ENCODE measurements at regions not wholly inside any gene's neighbourhood (a gene's known extent, or its start where the extent isn't known, plus 50 kb on each side); places are given as distances from the start of the nearest gene placed in this dataset.

GRCh38 chr3:139258276-139258675, 85.5 kb upstream of the MRPS22 start:
- no peaks in the 10 kb centered on the region for H3K36me3 Mint-ChIP-seq
- POLR2A ChIA-PET = no interaction called here
- TF ChIP-seq SOX15 (CRISPR knock-in tag; IDR thresholded peaks at IDR 0.05) (no peak), NR1H2 (CRISPR knock-in tag; IDR thresholded peaks at IDR 0.05) (no peak), SP1 (CRISPR knock-in tag; conservative IDR thresholded peaks at IDR 0.05) (no peak), GABPB1 (CRISPR knock-in tag; IDR thresholded peaks at IDR 0.05) (no peak), RELA (CRISPR knock-in tag; IDR thresholded peaks at IDR 0.05; ENCODE audit: borderline replicate concordance) (no peak), JAZF1 (CRISPR knock-in tag; IDR thresholded peaks at IDR 0.05) (no peak), E2F4 (CRISPR knock-in tag; IDR thresholded peaks at IDR 0.05; ENCODE audit: borderline replicate concordance, low read depth) (no peak), SMAD4 (CRISPR knock-in tag; IDR thresholded peaks at IDR 0.05) (no peak), AFF4 (CRISPR knock-in tag; IDR thresholded peaks at IDR 0.05; ENCODE audit: borderline replicate concordance) (no peak), E2F1 (CRISPR knock-in tag; IDR thresholded peaks at IDR 0.05) (no peak), ATF2 (CRISPR knock-in tag; IDR thresholded peaks at IDR 0.05; ENCODE audit: borderline replicate concordance, low read depth) (no peak), NFATC4 (CRISPR knock-in tag; IDR thresholded peaks at IDR 0.05) (no peak), ZMAT4 (CRISPR knock-in tag; IDR thresholded peaks at IDR 0.05) (no peak), RORB (CRISPR knock-in tag; IDR thresholded peaks at IDR 0.05) (no peak), ATF6 (CRISPR knock-in tag; IDR thresholded peaks at IDR 0.05) (no peak), ATF3 (CRISPR knock-in tag; conservative IDR thresholded peaks at IDR 0.05) (no peak)
- peaks cover 4% of the 10 kb centered on the region for H3K4me1 Mint-ChIP-seq
- H3K27ac Mint-ChIP-seq = no peak overlapping the region
- CTCF ChIA-PET = no interaction called here
- ATAC-seq = no peak
- no peaks in the 10 kb centered on the region; the same call in 1 of the 2 replicates for H3K27me3 Mint-ChIP-seq (ENCODE audit: low read depth)
- no peak for DNase-seq (ENCODE audit: low spot score)
- H3K4me3 Mint-ChIP-seq = no peak overlapping the region
- peaks cover 3% of the 10 kb centered on the region; the same call in 1 of the 2 replicates for H3K9me3 Mint-ChIP-seq

GRCh38 chr3:139259398-139259797, 84.4 kb upstream of the MRPS22 start:
- ATAC-seq = no peak
- POLR2A ChIA-PET = no interaction called here
- CTCF ChIA-PET = no interaction called here
- TF ChIP-seq ZBTB21 (CRISPR knock-in tag; IDR thresholded peaks at IDR 0.05; ENCODE audit: borderline replicate concordance) = no peak
- TF ChIP-seq JAZF1 (CRISPR knock-in tag; IDR thresholded peaks at IDR 0.05) = no peak
- no peak for TF ChIP-seq ARID4B (CRISPR knock-in tag; IDR thresholded peaks at IDR 0.05; ENCODE audit: borderline replicate concordance)
- no peak for TF ChIP-seq CREM (CRISPR knock-in tag; IDR thresholded peaks at IDR 0.05)
- TF ChIP-seq SOX15 (CRISPR knock-in tag; IDR thresholded peaks at IDR 0.05) = no peak

More at GRCh38 chr3:139259398-139259797, 84.4 kb upstream of the MRPS22 start:
- DNase-seq (ENCODE audit: low spot score) = no peak
- Mint-ChIP-seq H3K27ac (no peak overlapping the region), H3K36me3 (no peaks in the 10 kb centered on the region), H3K4me3 (no peak overlapping the region), H3K27me3 (ENCODE audit: low read depth) (no peaks in the 10 kb centered on the region; the same call in 1 of the 2 replicates), H3K4me1 (peaks cover 4% of the 10 kb centered on the region), H3K9me3 (no peaks in the 10 kb centered on the region; the same call in 1 of the 2 replicates)

Data from WTC11 (cell line).